VCaP (cell line): ENCODE measurements at regions not wholly inside any gene's neighbourhood (a gene's known extent, or its start where the extent isn't known, plus 50 kb on each side); places are given as distances from the start of the nearest gene placed in this dataset.

Experiments used
- H3K27ac ChIP-seq: fragments of 450-650 bp; 2 replicates; pipeline ENCODE4 v1.5.1; 2017
- CTCF ChIP-seq: fragments of 450-650 bp; conservative IDR thresholded peaks from 2 replicates; pipeline ENCODE4 v1.5.1; 2017; ENCODE audit warnings: mild to moderate bottlenecking, moderate library complexity

GRCh38 chr16:85465328-85466303 lies 147.5 kb upstream of the GSE1 start:
- TF ChIP-seq CTCF = no peak
- no peak overlapping the region for H3K27ac ChIP-seq

GRCh38 chr16:85466304-85466700 lies 146.8 kb upstream of the GSE1 start:
- H3K27ac ChIP-seq = no peak overlapping the region
- TF ChIP-seq CTCF = no peak

- no peak overlapping the region for H3K27ac ChIP-seq
- no peak for TF ChIP-seq CTCF
These were observed 146.1 kb upstream of the GSE1 start for GRCh38 chr16:85466989-85467388.

- TF ChIP-seq CTCF = no peak
- H3K27ac ChIP-seq = no peak overlapping the region
These were observed 143.1 kb upstream of the GSE1 start for GRCh38 chr16:85469929-85470590.

GRCh38 chr16:85470873-85471272 lies 142.2 kb upstream of the GSE1 start:
- peak overlapping the region; percentile 47; the same call in 1 of the 2 replicates for H3K27ac ChIP-seq
- no peak for TF ChIP-seq CTCF

GRCh38 chr16:85471469-85472431 lies 141.4 kb upstream of the GSE1 start:
- peak overlapping the region; percentile 47; the same call in 1 of the 2 replicates for H3K27ac ChIP-seq
- no peak for TF ChIP-seq CTCF
